Uterus (tissue), 2 donors: ENCODE measurements at regions not wholly inside any gene's neighbourhood (a gene's known extent, or its start where the extent isn't known, plus 50 kb on each side); places are given as distances from the start of the nearest gene placed in this dataset.
"Not testable (repeated sequence)": the region's sequence is repeated elsewhere in the genome, so short reads cannot be mapped to it uniquely, and the experiment has no call there.

Experiments used
- CTCF ChIP-seq, 4 experiments: fragments of 200-600 bp in 2 of 4; fragments of 450-650 bp in 2 of 4; sonication (generic) in 2 of 4; IDR thresholded peaks; one replicate each; pipeline ENCODE4 v1.5.1; 2016 to 2019; ENCODE audit warnings: antibody characterized with exemption in 4 of 4, mild to moderate bottlenecking in 2 of 4, moderate library complexity in 1 of 4
- POLR2A ChIP-seq, 2 donors: fragments of 450-650 bp; IDR thresholded peaks; one replicate each; pipeline ENCODE4 v1.6.1; 2016; ENCODE audit warnings: antibody characterized with exemption in 2 of 2, mild to moderate bottlenecking in 1 of 2, moderate library complexity in 1 of 2

GRCh38 chr5:163583491-163584153 is 78.2 kb downstream of the MAT2B start:
- not testable (repeated sequence) for TF ChIP-seq CTCF, POLR2A (IDR thresholded peaks at IDR 0.05)
